HS-5 (cell line): ENCODE measurements at regions not wholly inside any gene's neighbourhood (a gene's known extent, or its start where the extent isn't known, plus 50 kb on each side); places are given as distances from the start of the nearest gene placed in this dataset.

Source experiments
- DNase-seq: peaks from one replicate; pipeline ENCODE4 v3.0.0-alpha.2; 2012; ENCODE audit warnings: low read depth

DNA sequence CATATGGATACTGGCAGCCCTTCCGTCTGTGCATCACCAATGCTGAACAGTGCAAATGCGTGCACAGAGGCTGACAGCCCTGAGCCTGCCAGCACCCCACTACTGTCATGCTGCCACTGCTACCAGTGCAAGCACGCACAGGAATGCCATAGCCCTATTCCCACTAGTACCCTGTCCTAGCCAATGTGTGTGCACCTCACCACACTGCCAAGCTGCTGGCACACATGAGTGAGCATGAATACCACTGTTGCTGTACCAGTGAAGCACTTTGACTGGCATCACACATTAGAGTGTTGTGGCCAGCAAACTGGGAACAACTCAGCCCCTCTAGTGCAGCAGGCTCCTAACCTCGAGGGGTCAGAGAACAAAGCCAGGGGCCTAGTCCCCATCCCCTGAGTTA, 102.9 kb upstream of the PCDH10 start:
- DNase-seq = no peak

DNA sequence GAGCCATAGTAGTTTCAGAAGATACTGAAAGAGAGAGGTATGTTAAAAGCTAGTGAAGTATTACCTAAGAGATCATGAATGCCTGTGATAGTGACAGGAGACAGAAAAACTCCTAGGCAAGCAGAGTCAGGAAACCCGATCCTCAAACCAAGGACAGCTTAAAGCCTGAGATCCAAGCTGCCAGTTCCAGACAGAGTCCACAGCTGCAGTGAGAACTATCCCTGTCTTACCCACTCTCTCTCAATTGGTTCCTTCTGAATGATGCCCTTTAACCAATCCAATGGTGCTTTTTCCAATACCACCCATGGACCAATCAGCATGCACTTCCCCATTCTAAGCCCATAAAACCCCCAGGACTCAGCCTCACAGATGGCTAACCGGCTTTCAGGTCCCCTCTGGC, 90.4 kb upstream of the PCDH10 start:
- no peak for DNase-seq

DNA sequence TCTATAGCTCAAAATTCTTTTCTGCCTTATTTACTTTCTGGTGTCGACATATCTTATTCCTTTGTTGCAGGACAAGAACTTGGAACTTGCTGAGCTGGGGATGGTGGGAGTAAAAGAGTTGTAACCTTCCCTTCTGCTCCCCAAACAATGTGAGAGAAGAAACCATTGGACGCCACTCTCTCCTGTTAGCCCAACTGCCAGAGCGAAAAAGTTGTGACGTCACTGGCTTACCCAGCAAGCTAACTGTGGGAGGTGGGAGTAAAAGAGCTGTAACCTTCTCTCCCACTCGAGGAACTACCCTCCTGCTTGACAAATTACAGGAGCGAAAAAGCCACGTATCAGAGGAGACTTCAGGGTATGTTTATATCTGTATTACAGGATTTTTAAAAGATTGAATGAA, 90.0 kb upstream of the PCDH10 start:
- DNase-seq = no peak

GRCh38 chr4:133062851-133063250, 86.2 kb upstream of the PCDH10 start:
- no peak for DNase-seq

GRCh38 chr4:133068083-133068482, 81.0 kb upstream of the PCDH10 start:
- no peak for DNase-seq

DNA sequence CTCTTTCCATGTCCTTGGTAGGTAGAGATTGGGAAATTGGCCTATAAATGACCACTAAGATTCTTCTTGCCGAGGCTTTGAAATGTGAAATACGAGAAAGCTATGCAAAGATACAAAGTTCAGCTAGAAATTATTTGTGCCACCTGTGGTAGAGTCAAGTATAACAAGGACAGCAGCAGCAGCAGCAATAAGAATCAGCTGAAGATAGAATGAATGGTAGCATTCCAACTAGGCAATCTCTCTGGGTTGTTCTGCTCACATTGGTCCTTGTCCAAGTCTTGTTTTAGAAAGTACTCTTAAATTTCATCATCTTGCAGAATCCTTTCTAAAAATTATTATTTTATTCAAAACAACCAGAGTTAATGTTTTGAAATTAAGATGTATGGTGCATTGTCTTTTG, 67.8 kb upstream of the PCDH10 start:
- DNase-seq = no peak

GRCh38 chr4:133084421-133084820, 64.7 kb upstream of the PCDH10 start:
- no peak for DNase-seq

DNA sequence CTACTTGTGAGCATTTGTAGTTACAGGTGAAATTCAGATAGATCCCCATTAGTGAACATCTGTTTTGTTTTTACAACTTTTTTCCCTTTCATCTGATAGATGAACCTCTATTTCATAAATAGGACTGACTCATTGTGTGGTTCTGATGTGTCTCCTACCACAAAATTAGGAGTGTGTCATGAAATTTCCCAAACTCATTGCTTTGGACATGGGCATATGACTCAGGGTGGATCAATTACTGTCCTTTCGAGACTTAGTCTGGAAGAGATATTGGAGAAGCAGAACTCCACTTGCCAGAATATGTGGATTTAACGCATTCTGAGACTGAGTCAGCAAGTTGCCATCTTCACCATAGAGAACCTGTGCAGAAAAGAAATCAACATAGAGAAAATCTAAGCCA, 53.5 kb upstream of the PCDH10 start:
- peak; percentile 76 for DNase-seq

DNA sequence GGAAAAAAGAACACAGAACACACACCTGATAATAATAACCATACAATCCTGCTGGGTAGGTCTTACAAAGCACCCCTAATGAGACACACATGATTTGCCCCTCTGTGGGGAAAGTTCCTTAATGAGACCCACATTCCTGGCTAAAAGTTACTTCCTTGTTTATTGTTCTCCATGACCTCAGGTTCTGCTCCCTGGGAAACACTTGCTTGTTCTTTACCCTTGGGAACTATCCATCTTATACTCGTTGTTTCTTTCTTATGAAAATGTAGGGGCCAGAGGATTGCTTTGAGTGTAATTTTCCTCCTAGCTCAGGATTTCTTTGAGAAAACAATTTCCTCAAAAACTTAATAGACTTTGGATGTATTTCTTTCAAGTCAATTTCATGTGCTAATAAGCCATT, 52.1 kb upstream of the PCDH10 start:
- DNase-seq = no peak
